SU-DHL-6 (cell line): ENCODE measurements at regions not wholly inside any gene's neighbourhood (a gene's known extent, or its start where the extent isn't known, plus 50 kb on each side); places are given as distances from the start of the nearest gene placed in this dataset.

Experiments
- EZH2phosphoT487 ChIP-seq: fragments of 200-600 bp; sonication (generic), shearing (Covaris generic); conservative IDR thresholded peaks from 2 replicates; pipeline ENCODE4 v1.6.1; 2018; ENCODE audit warnings: mild to moderate bottlenecking, antibody characterized with exemption, low read length, moderate library complexity, mixed read lengths
- TF ChIP-seq, protein P1 (sequence below): fragments of 200-600 bp; sonication (generic); IDR thresholded peaks from one replicate; pipeline ENCODE4 v1.5.1; 2017; ENCODE audit warnings: antibody characterized with exemption, mild to moderate bottlenecking, low read length, moderate library complexity; ENCODE audit not compliant: insufficient read depth, poor library complexity, severe bottlenecking

DNA sequence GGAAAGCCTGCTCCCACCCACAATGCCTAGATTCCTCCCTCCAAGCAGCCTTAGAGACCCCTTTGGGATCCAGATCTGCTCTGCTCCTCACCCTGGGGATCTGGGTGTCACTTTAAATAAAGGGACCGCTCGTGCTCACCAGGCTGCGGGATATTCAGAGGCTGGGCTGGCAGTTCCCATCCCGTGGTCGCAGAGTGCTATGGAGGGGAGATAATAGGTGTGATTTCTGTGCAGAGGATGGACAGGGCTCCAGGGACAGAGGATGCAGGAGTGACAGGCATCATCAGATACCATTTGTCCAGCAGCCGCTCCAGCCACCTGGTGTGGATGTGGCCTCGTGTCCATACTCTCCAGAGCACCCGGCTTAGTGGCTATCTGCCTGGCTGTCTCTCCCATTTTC, 415.9 kb upstream of the SULF2 start:
- TF ChIP-seq, protein P1, sequence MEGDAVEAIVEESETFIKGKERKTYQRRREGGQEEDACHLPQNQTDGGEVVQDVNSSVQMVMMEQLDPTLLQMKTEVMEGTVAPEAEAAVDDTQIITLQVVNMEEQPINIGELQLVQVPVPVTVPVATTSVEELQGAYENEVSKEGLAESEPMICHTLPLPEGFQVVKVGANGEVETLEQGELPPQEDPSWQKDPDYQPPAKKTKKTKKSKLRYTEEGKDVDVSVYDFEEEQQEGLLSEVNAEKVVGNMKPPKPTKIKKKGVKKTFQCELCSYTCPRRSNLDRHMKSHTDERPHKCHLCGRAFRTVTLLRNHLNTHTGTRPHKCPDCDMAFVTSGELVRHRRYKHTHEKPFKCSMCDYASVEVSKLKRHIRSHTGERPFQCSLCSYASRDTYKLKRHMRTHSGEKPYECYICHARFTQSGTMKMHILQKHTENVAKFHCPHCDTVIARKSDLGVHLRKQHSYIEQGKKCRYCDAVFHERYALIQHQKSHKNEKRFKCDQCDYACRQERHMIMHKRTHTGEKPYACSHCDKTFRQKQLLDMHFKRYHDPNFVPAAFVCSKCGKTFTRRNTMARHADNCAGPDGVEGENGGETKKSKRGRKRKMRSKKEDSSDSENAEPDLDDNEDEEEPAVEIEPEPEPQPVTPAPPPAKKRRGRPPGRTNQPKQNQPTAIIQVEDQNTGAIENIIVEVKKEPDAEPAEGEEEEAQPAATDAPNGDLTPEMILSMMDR = no peak
- TF ChIP-seq EZH2phosphoT487 = no peak
